BLaER1 treated with 17β-estradiol and CSF1 and Interleukin-3, amounts not matched to agents 10 nM and 100 nM (cell line): ENCODE measurements at regions not wholly inside any gene's neighbourhood (a gene's known extent, or its start where the extent isn't known, plus 50 kb on each side); places are given as distances from the start of the nearest gene placed in this dataset.

Source experiments
- H3K27ac ChIP-seq, 11 experiments: shearing (Covaris generic); formaldehyde crosslinking; 2 replicates each; pipeline ENCODE4 v1.8.1; 2022
- H3K27me3 ChIP-seq, 11 experiments: shearing (Covaris generic); formaldehyde crosslinking; 2 replicates each; pipeline ENCODE4 v1.8.1; 2022
- H3K36me3 ChIP-seq, 11 experiments: shearing (Covaris generic); formaldehyde crosslinking; 2 replicates each; pipeline ENCODE4 v1.8.1; 2022
- H3K4me1 ChIP-seq, 10 experiments: shearing (Covaris generic); formaldehyde crosslinking; 2 replicates each; pipeline ENCODE4 v1.8.1; 2022
- H3K4me2 ChIP-seq, 11 experiments: shearing (Covaris generic); formaldehyde crosslinking; 2 replicates each; pipeline ENCODE4 v1.8.1; 2022
- H3K4me3 ChIP-seq, 10 experiments: shearing (Covaris generic); formaldehyde crosslinking; 2 replicates each; pipeline ENCODE4 v1.8.1; 2022
- H3K9ac ChIP-seq, 11 experiments: shearing (Covaris generic); formaldehyde crosslinking; 2 replicates each; pipeline ENCODE4 v1.8.1; 2022
- H3K9me3 ChIP-seq, 11 experiments: shearing (Covaris generic); formaldehyde crosslinking; replicated peaks in 1 of 11; 2 replicates each; pipeline ENCODE4 v1.8.1; 2022
- H4K20me1 ChIP-seq, 11 experiments: shearing (Covaris generic); formaldehyde crosslinking; 2 replicates each; pipeline ENCODE4 v1.8.1; 2022
- Cebpa-rat ChIP-seq, 11 experiments: shearing (Covaris generic); IDR thresholded peaks; 2 replicates each; pipeline ENCODE4 v1.8.1; 2022

GRCh38 chr14:54338696-54339317, 58.0 kb upstream of the CDKN3 start:
- Histone ChIP-seq H3K4me1 (peaks cover 0 to 18% (median 6%) of the 10 kb centered on the region in 10 experiments; a peak in 13 of 20 replicates), H3K9ac (no peak overlapping the region), H3K4me3 (no peak overlapping the region), H3K4me2 (no peak overlapping the region), H4K20me1 (no peaks in the 10 kb centered on the region), H3K9me3 (no peaks in the 10 kb centered on the region), H3K27me3 (no peaks in the 10 kb centered on the region), H3K27ac (no peak overlapping the region), H3K36me3 (no peaks in the 10 kb centered on the region)
- TF ChIP-seq Cebpa-rat (IDR thresholded peaks at IDR 0.05) = no peak

GRCh38 chr14:54339771-54340170, 57.0 kb upstream of the CDKN3 start:
- no peak overlapping the region for H3K4me2 ChIP-seq
- H3K27ac ChIP-seq = no peak overlapping the region
- TF ChIP-seq Cebpa-rat (IDR thresholded peaks at IDR 0.05) = no peak
- no peak overlapping the region for H3K9ac ChIP-seq
- no peaks in the 10 kb centered on the region for H3K9me3 ChIP-seq
- H4K20me1 ChIP-seq = no peaks in the 10 kb centered on the region
- no peak overlapping the region for H3K4me3 ChIP-seq
- H3K27me3 ChIP-seq = no peaks in the 10 kb centered on the region
- H3K36me3 ChIP-seq = no peaks in the 10 kb centered on the region
- H3K4me1 ChIP-seq = peaks cover 0 to 27% (median 15%) of the 10 kb centered on the region in 10 experiments; a peak in 15 of 20 replicates

- Histone ChIP-seq H3K36me3 (no peaks in the 10 kb centered on the region), H3K4me3 (no peak overlapping the region), H3K27ac (no peak overlapping the region), H3K27me3 (no peaks in the 10 kb centered on the region), H3K4me2 (peak overlapping the region in 1 of 11 experiments; percentile 60; a peak in 1 of 22 replicates), H3K4me1 (peaks cover 0 to 32% (median 16%) of the 10 kb centered on the region in 10 experiments; a peak in 15 of 20 replicates), H4K20me1 (no peaks in the 10 kb centered on the region), H3K9ac (no peak overlapping the region), H3K9me3 (no peaks in the 10 kb centered on the region)
- TF ChIP-seq Cebpa-rat (IDR thresholded peaks at IDR 0.05) = no peak
These were observed 54.0 kb upstream of the CDKN3 start for GRCh38 chr14:54342806-54343205.

GRCh38 chr14:54343272-54344121, 53.3 kb upstream of the CDKN3 start:
- Histone ChIP-seq H3K9ac (peak overlapping the region in 2 of 11 experiments; percentile 24 to 30; a peak in 2 of 22 replicates), H3K36me3 (no peaks in the 10 kb centered on the region), H3K4me3 (no peak overlapping the region), H3K9me3 (no peaks in the 10 kb centered on the region), H3K27ac (peak overlapping the region in 3 of 11 experiments; percentile 46 to 51 (median 47); a peak in 2 of 22 replicates), H3K4me1 (peaks cover 0 to 28% (median 14%) of the 10 kb centered on the region in 10 experiments; a peak in 15 of 20 replicates), H4K20me1 (no peaks in the 10 kb centered on the region), H3K27me3 (no peaks in the 10 kb centered on the region), H3K4me2 (peak overlapping the region in 9 of 11 experiments; percentile 16 to 62 (median 53); a peak in 17 of 22 replicates)
- TF ChIP-seq Cebpa-rat (IDR thresholded peaks at IDR 0.05) = no peak

- peak overlapping the region in 7 of 11 experiments; percentile 31 to 51 (median 45); a peak in 13 of 22 replicates for H3K27ac ChIP-seq
- H3K4me3 ChIP-seq = no peak overlapping the region
- peaks cover 0 to 28% (median 14%) of the 10 kb centered on the region in 10 experiments; a peak in 15 of 20 replicates for H3K4me1 ChIP-seq
- H3K4me2 ChIP-seq = peak overlapping the region; percentile 11 to 62 (median 52); a peak in 19 of 22 replicates
- peak overlapping the region in 6 of 11 experiments; percentile 24 to 41 (median 32); a peak in 6 of 22 replicates for H3K9ac ChIP-seq
- no peaks in the 10 kb centered on the region for H3K9me3 ChIP-seq
- TF ChIP-seq Cebpa-rat (IDR thresholded peaks at IDR 0.05) = no peak
- H4K20me1 ChIP-seq = no peaks in the 10 kb centered on the region
- no peaks in the 10 kb centered on the region for H3K36me3 ChIP-seq
- H3K27me3 ChIP-seq = no peaks in the 10 kb centered on the region
These were observed 52.4 kb upstream of the CDKN3 start for GRCh38 chr14:54344445-54344844.

- Histone ChIP-seq H3K27ac (no peak overlapping the region), H3K9ac (no peak overlapping the region), H3K4me1 (peaks cover 0 to 28% (median 14%) of the 10 kb centered on the region in 10 experiments; a peak in 15 of 20 replicates), H3K9me3 (peaks cover 0 to 4% (median 0%) of the 10 kb centered on the region in 11 experiments; a peak in 2 of 22 replicates), H3K4me2 (no peak overlapping the region), H4K20me1 (no peaks in the 10 kb centered on the region), H3K36me3 (no peaks in the 10 kb centered on the region), H3K27me3 (no peaks in the 10 kb centered on the region), H3K4me3 (no peak overlapping the region)
- no peak for TF ChIP-seq Cebpa-rat (IDR thresholded peaks at IDR 0.05)
These were observed 50.5 kb upstream of the CDKN3 start for GRCh38 chr14:54346257-54346656.
